ENCODE measurements at regions not wholly inside any gene's neighbourhood (a gene's known extent, or its start where the extent isn't known, plus 50 kb on each side); places are given as distances from the start of the nearest gene placed in this dataset.
"Not testable (repeated sequence)": the region's sequence is repeated elsewhere in the genome, so short reads cannot be mapped to it uniquely, and the experiment has no call there.

DNA sequence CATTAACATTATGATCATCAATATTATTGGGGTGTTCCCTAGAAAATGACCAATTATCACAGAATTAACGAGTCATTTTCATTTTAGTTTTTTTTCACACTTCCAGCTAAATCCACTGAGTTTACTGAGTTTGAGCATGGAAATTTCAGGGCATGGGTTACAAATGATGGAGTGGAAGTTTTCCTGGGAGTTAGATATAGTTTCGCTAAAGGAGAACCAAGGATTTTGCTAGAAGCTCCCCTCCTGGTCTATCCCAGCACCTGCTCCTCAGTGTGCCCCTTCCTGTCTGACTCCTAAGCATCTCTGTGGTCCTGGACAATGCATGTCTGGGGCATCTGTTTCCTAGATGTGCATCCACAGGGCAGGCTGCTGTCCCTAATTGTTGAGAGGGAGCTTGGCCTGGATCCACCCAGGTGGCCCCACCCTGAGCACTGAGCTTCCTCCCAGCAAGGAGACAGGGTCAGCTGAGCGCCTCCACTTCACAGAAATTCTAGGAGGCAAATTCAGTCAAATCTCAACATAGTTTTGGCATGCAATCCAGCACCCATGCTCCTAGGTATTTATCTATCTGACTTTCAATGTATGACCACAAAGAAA lies 102.3 kb upstream of the GOLGA6L6 start:
- Mint-ChIP-seq H3K36me3 (ENCODE audit: low read depth) (no peaks in the 10 kb centered on the region), H3K27me3 (ENCODE audit: low read depth) (peaks cover 13% of the 10 kb centered on the region), H3K27ac (no peak overlapping the region), H3K4me1 (ENCODE audit: low read depth) (no peaks in the 10 kb centered on the region), H3K4me3 (no peak overlapping the region), H3K9me3 (no peaks in the 10 kb centered on the region)
- intact Hi-C loops (cut with micrococcal nuclease), result no loop called here
- DNase-seq, result no peak
- CTCF ChIA-PET, result no interaction called here

GRCh38 chr15:20643024-20643770 lies 101.6 kb upstream of the GOLGA6L6 start:
- Mint-ChIP-seq H3K9me3 (no peaks in the 10 kb centered on the region), H3K4me1 (ENCODE audit: low read depth) (no peaks in the 10 kb centered on the region), H3K27me3 (ENCODE audit: low read depth) (peaks cover 13% of the 10 kb centered on the region), H3K4me3 (no peak overlapping the region), H3K27ac (no peak overlapping the region), H3K36me3 (ENCODE audit: low read depth) (no peaks in the 10 kb centered on the region)
- CTCF ChIA-PET, result interaction anchor here (1.1 kb wide), 1 partner anchor 9 kb away, joined by 3 read pairs; no protein-coding TSS in a partner anchor
- intact Hi-C loops (cut with micrococcal nuclease), result no loop called here
- DNase-seq, result no peak

- CTCF ChIA-PET, result interaction anchor here (0.9 to 1.1 kb wide), 2 partner anchors 10 to 649 kb away, joined by 3 read pairs; no protein-coding TSS in a partner anchor
Observed at GRCh38 chr15:20642054-20642767, 100.6 kb upstream of the GOLGA6L6 start.

GRCh38 chr15:20640427-20640826 lies 98.8 kb upstream of the GOLGA6L6 start:
- intact Hi-C loops (cut with micrococcal nuclease); DNase-seq; H3K27ac Mint-ChIP-seq; H3K9me3 Mint-ChIP-seq; H3K36me3 Mint-ChIP-seq (ENCODE audit: low read depth); H3K4me1 Mint-ChIP-seq (ENCODE audit: low read depth); H3K4me3 Mint-ChIP-seq; CTCF ChIA-PET: not testable (repeated sequence)
- H3K27me3 Mint-ChIP-seq (ENCODE audit: low read depth), result peaks cover 13% of the 10 kb centered on the region

More at GRCh38 chr15:20642054-20642767, 100.6 kb upstream of the GOLGA6L6 start:
- intact Hi-C loops (cut with micrococcal nuclease), result no loop called here
- Mint-ChIP-seq H3K9me3 (no peaks in the 10 kb centered on the region), H3K36me3 (ENCODE audit: low read depth) (no peaks in the 10 kb centered on the region), H3K27ac (no peak overlapping the region), H3K4me1 (ENCODE audit: low read depth) (no peaks in the 10 kb centered on the region), H3K27me3 (ENCODE audit: low read depth) (peaks cover 13% of the 10 kb centered on the region), H3K4me3 (no peak overlapping the region)
- DNase-seq, result no peak

GRCh38 chr15:20639224-20639623 lies 97.6 kb upstream of the GOLGA6L6 start:
- intact Hi-C loops (cut with micrococcal nuclease); H3K36me3 Mint-ChIP-seq (ENCODE audit: low read depth); H3K9me3 Mint-ChIP-seq; DNase-seq; CTCF ChIA-PET; H3K4me1 Mint-ChIP-seq (ENCODE audit: low read depth); H3K4me3 Mint-ChIP-seq; H3K27ac Mint-ChIP-seq: not testable (repeated sequence)
- H3K27me3 Mint-ChIP-seq (ENCODE audit: low read depth), result peaks cover 12% of the 10 kb centered on the region

DNA sequence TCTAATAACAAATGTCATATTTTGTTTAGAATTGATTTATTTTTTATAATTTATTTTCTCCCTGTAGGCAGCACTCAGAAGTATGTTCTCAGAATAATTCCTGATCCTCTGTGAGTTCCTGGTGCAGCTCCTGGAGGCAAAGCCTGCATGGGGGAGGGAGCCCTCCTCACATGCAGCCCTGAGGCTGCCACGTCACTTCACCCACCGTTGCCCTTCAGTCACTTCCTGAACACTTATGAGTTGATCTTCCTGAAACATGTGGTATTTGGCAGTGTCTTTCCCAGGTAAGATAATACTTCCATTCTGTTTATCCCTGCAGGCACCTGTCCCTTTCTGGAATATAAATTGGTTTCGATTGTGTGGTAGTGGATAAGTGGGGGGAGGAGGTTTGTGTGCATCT lies 95.9 kb upstream of the GOLGA6L6 start:
- H3K4me1 Mint-ChIP-seq (ENCODE audit: low read depth); CTCF ChIA-PET; H3K9me3 Mint-ChIP-seq; H3K36me3 Mint-ChIP-seq (ENCODE audit: low read depth); H3K27ac Mint-ChIP-seq; H3K4me3 Mint-ChIP-seq; DNase-seq; H3K27me3 Mint-ChIP-seq (ENCODE audit: low read depth); intact Hi-C loops (cut with micrococcal nuclease): not testable (repeated sequence)

DNA sequence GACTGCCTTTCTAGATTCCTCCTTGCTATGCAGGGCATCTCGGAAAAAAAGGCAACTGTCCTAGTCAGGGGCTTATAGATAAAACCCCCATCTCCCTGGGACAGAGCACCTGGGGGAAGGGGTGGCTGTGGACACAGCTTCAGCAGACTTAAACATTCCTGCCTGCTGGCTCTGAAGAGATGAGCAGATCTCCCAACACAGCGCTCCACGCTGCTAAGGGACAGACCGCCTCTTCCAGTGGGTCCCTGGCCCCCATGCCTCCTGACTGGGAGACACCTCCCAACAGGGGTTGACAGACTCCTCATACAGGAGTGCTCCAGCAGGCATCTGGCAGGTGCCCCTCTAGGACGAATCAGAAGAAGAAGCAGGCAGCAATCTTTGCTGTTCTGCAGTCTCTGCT lies 87.9 kb upstream of the GOLGA6L6 start:
- intact Hi-C loops (cut with micrococcal nuclease); CTCF ChIA-PET; H3K27me3 Mint-ChIP-seq (ENCODE audit: low read depth); H3K9me3 Mint-ChIP-seq; H3K27ac Mint-ChIP-seq; H3K4me1 Mint-ChIP-seq (ENCODE audit: low read depth); H3K4me3 Mint-ChIP-seq; DNase-seq; H3K36me3 Mint-ChIP-seq (ENCODE audit: low read depth): not testable (repeated sequence)

- H3K27ac Mint-ChIP-seq; DNase-seq; H3K9me3 Mint-ChIP-seq; H3K4me1 Mint-ChIP-seq (ENCODE audit: low read depth); H3K36me3 Mint-ChIP-seq (ENCODE audit: low read depth); intact Hi-C loops (cut with micrococcal nuclease); CTCF ChIA-PET; H3K4me3 Mint-ChIP-seq; H3K27me3 Mint-ChIP-seq (ENCODE audit: low read depth): not testable (repeated sequence)
Observed at GRCh38 chr15:20628538-20628937, 86.9 kb upstream of the GOLGA6L6 start.

- H3K27ac Mint-ChIP-seq; H3K9me3 Mint-ChIP-seq; CTCF ChIA-PET; H3K27me3 Mint-ChIP-seq (ENCODE audit: low read depth); intact Hi-C loops (cut with micrococcal nuclease); H3K4me1 Mint-ChIP-seq (ENCODE audit: low read depth); H3K36me3 Mint-ChIP-seq (ENCODE audit: low read depth); H3K4me3 Mint-ChIP-seq; DNase-seq: not testable (repeated sequence)
Observed at GRCh38 chr15:20625469-20625868, 83.9 kb upstream of the GOLGA6L6 start.

- H3K9me3 Mint-ChIP-seq; H3K27me3 Mint-ChIP-seq (ENCODE audit: low read depth); H3K36me3 Mint-ChIP-seq (ENCODE audit: low read depth); intact Hi-C loops (cut with micrococcal nuclease); H3K4me3 Mint-ChIP-seq; H3K27ac Mint-ChIP-seq; CTCF ChIA-PET; H3K4me1 Mint-ChIP-seq (ENCODE audit: low read depth): not testable (repeated sequence)
- DNase-seq, result peak; percentile 40
Observed at GRCh38 chr15:20624085-20624484, 82.5 kb upstream of the GOLGA6L6 start.

GRCh38 chr15:20622117-20622516 lies 80.5 kb upstream of the GOLGA6L6 start:
- DNase-seq; H3K9me3 Mint-ChIP-seq; H3K27ac Mint-ChIP-seq; H3K27me3 Mint-ChIP-seq (ENCODE audit: low read depth); intact Hi-C loops (cut with micrococcal nuclease); H3K36me3 Mint-ChIP-seq (ENCODE audit: low read depth); CTCF ChIA-PET; H3K4me1 Mint-ChIP-seq (ENCODE audit: low read depth); H3K4me3 Mint-ChIP-seq: not testable (repeated sequence)

GRCh38 chr15:20614549-20614948 lies 72.9 kb upstream of the GOLGA6L6 start:
- H3K9me3 Mint-ChIP-seq; H3K36me3 Mint-ChIP-seq (ENCODE audit: low read depth); CTCF ChIA-PET; DNase-seq; H3K27me3 Mint-ChIP-seq (ENCODE audit: low read depth); intact Hi-C loops (cut with micrococcal nuclease); H3K4me1 Mint-ChIP-seq (ENCODE audit: low read depth); H3K4me3 Mint-ChIP-seq; H3K27ac Mint-ChIP-seq: not testable (repeated sequence)

- H3K4me1 Mint-ChIP-seq (ENCODE audit: low read depth); H3K27ac Mint-ChIP-seq; CTCF ChIA-PET; H3K36me3 Mint-ChIP-seq (ENCODE audit: low read depth); H3K4me3 Mint-ChIP-seq; intact Hi-C loops (cut with micrococcal nuclease); DNase-seq; H3K9me3 Mint-ChIP-seq; H3K27me3 Mint-ChIP-seq (ENCODE audit: low read depth): not testable (repeated sequence)
Observed at GRCh38 chr15:20612796-20613195, 71.2 kb upstream of the GOLGA6L6 start.
